ENCODE measurements at regions not wholly inside any gene's neighbourhood (a gene's known extent, or its start where the extent isn't known, plus 50 kb on each side); places are given as distances from the start of the nearest gene placed in this dataset.

GRCh38 chr13:33723365-33723764, 94.6 kb upstream of the RFC3 start:
- Histone ChIP-seq H3K4me3 (no peak overlapping the region), H3K4me1 (replicated peaks in 1 of 2) (peaks cover 3 to 8% of the 10 kb centered on the region in 2 donors), H3K27ac (no peak overlapping the region)
- in situ Hi-C loops (cut with MboI; ENCODE audit: low pct_unique_long_range_greater_than_20kb in 2 of 9, low sequenced_read_pairs in 9 of 9, unreplicated experiment in 9 of 9), result loop anchor here in 1 of 9 experiments (25.0 kb wide), 1 partner anchor 161 kb away; no protein-coding TSS in a partner anchor
- ATAC-seq (replicated peaks in 6 of 8), result peak in 2 of 8 experiments; percentile 8 to 23

- Histone ChIP-seq H3K27ac (no peak overlapping the region), H3K4me1 (replicated peaks in 1 of 2) (peaks cover 3 to 8% of the 10 kb centered on the region in 2 donors), H3K4me3 (no peak overlapping the region)
- 0 to 11% (median 0%) methylated on average over 1 to 4 of the region's 4 CpGs; no CpG with 5 or more reads in 1 of the 10 experiments for WGBS, 10 experiments
- in situ Hi-C loops (cut with MboI; ENCODE audit: low pct_unique_long_range_greater_than_20kb in 2 of 9, low sequenced_read_pairs in 9 of 9, unreplicated experiment in 9 of 9), result loop anchor here in 1 of 9 experiments (25.0 kb wide), 1 partner anchor 162 kb away; no protein-coding TSS in a partner anchor
- ATAC-seq (replicated peaks in 6 of 8), result peak; percentile 65 to 99 (median 96)
Observed at GRCh38 chr13:33723772-33724435, 94.0 kb upstream of the RFC3 start.

- Histone ChIP-seq H3K27ac (no peak overlapping the region), H3K4me3 (no peak overlapping the region), H3K4me1 (replicated peaks in 1 of 2) (peaks cover 3 to 8% of the 10 kb centered on the region in 2 donors)
- in situ Hi-C loops (cut with MboI; ENCODE audit: low pct_unique_long_range_greater_than_20kb in 2 of 9, low sequenced_read_pairs in 9 of 9, unreplicated experiment in 9 of 9), result no loop called here
- WGBS, 10 experiments, result 80 to 100% (median 100%) methylated on average over 1 to 2 of the region's 2 CpGs; no CpG with 5 or more reads in 2 of the 10 experiments
- no peak for ATAC-seq (replicated peaks in 6 of 8)
Observed at GRCh38 chr13:33725340-33725739, 92.6 kb upstream of the RFC3 start.

- Histone ChIP-seq H3K4me3 (no peak overlapping the region), H3K27ac (no peak overlapping the region), H3K4me1 (replicated peaks in 1 of 2) (peaks cover 0 to 8% of the 10 kb centered on the region in 2 donors)
- no peak for ATAC-seq (replicated peaks in 6 of 8)
- in situ Hi-C loops (cut with MboI; ENCODE audit: low pct_unique_long_range_greater_than_20kb in 2 of 9, low sequenced_read_pairs in 9 of 9, unreplicated experiment in 9 of 9), result no loop called here
- 57 to 100% (median 79%) methylated on average over 1 to 4 of the region's 4 CpGs for WGBS, 10 experiments
Observed at GRCh38 chr13:33727297-33728083, 90.5 kb upstream of the RFC3 start.

- H3K27ac ChIP-seq, result no peak overlapping the region
- in situ Hi-C loops (cut with MboI; ENCODE audit: low pct_unique_long_range_greater_than_20kb in 2 of 9, low sequenced_read_pairs in 9 of 9, unreplicated experiment in 9 of 9), result no loop called here
- ATAC-seq (replicated peaks in 6 of 8), result peak in 3 of 8 experiments; percentile 11 to 28 (median 12)
- H3K4me3 ChIP-seq, result no peak overlapping the region
- peaks cover 0 to 7% of the 10 kb centered on the region in 2 donors for H3K4me1 ChIP-seq (replicated peaks in 1 of 2)
- 62 to 100% (median 84%) methylated on average over 2 to 7 of the region's 7 CpGs for WGBS, 10 experiments
Observed at GRCh38 chr13:33728271-33729037, 89.5 kb upstream of the RFC3 start.

GRCh38 chr13:33730147-33730546, 87.8 kb upstream of the RFC3 start:
- Histone ChIP-seq H3K4me3 (no peak overlapping the region), H3K4me1 (replicated peaks in 1 of 2) (no peaks in the 10 kb centered on the region), H3K27ac (no peak overlapping the region)
- in situ Hi-C loops (cut with MboI; ENCODE audit: low pct_unique_long_range_greater_than_20kb in 2 of 9, low sequenced_read_pairs in 9 of 9, unreplicated experiment in 9 of 9), result no loop called here
- WGBS, 10 experiments, result 100% methylated on average over 1 of the region's 1 CpG; no CpG with 5 or more reads in 9 of the 10 experiments
- ATAC-seq (replicated peaks in 6 of 8), result no peak

- in situ Hi-C loops (cut with MboI; ENCODE audit: low pct_unique_long_range_greater_than_20kb in 2 of 9, low sequenced_read_pairs in 9 of 9, unreplicated experiment in 9 of 9), result no loop called here
- no peak overlapping the region for H3K4me3 ChIP-seq
- no peaks in the 10 kb centered on the region for H3K4me1 ChIP-seq (replicated peaks in 1 of 2)
- 58 to 100% (median 96%) methylated on average over 1 to 5 of the region's 5 CpGs; no CpG with 5 or more reads in 3 of the 10 experiments for WGBS, 10 experiments
- no peak for ATAC-seq (replicated peaks in 6 of 8)
- H3K27ac ChIP-seq, result no peak overlapping the region
Observed at GRCh38 chr13:33730619-33731018, 87.3 kb upstream of the RFC3 start.

- in situ Hi-C loops (cut with MboI; ENCODE audit: low pct_unique_long_range_greater_than_20kb in 2 of 9, low sequenced_read_pairs in 9 of 9, unreplicated experiment in 9 of 9), result no loop called here
- 33 to 100% (median 100%) methylated on average over 1 of the region's 1 CpG; no CpG with 5 or more reads in 6 of the 10 experiments for WGBS, 10 experiments
- H3K27ac ChIP-seq, result no peak overlapping the region
- H3K4me3 ChIP-seq, result no peak overlapping the region
- no peak for ATAC-seq (replicated peaks in 6 of 8)
- H3K4me1 ChIP-seq (replicated peaks in 1 of 2), result no peaks in the 10 kb centered on the region
Observed at GRCh38 chr13:33735276-33735675, 82.7 kb upstream of the RFC3 start.

GRCh38 chr13:33739254-33739653, 78.7 kb upstream of the RFC3 start:
- ATAC-seq (replicated peaks in 6 of 8), result no peak

GRCh38 chr13:33740134-33740538, 77.8 kb upstream of the RFC3 start:
- in situ Hi-C loops (cut with MboI; ENCODE audit: low pct_unique_long_range_greater_than_20kb in 2 of 9, low sequenced_read_pairs in 9 of 9, unreplicated experiment in 9 of 9), result no loop called here
- 16 to 89% (median 52%) methylated on average over 1 to 2 of the region's 2 CpGs; no CpG with 5 or more reads in 1 of the 10 experiments for WGBS, 10 experiments
- Histone ChIP-seq H3K4me3 (no peak overlapping the region), H3K4me1 (replicated peaks in 1 of 2) (no peaks in the 10 kb centered on the region), H3K27ac (no peak overlapping the region)
- peak in 4 of 8 experiments; percentile 28 to 45 (median 36) for ATAC-seq (replicated peaks in 6 of 8)

More at GRCh38 chr13:33739254-33739653, 78.7 kb upstream of the RFC3 start:
- Histone ChIP-seq H3K4me1 (replicated peaks in 1 of 2) (no peaks in the 10 kb centered on the region), H3K4me3 (no peak overlapping the region), H3K27ac (no peak overlapping the region)
- 73 to 100% (median 87%) methylated on average over 2 to 4 of the region's 4 CpGs; no CpG with 5 or more reads in 1 of the 10 experiments for WGBS, 10 experiments
- in situ Hi-C loops (cut with MboI; ENCODE audit: low pct_unique_long_range_greater_than_20kb in 2 of 9, low sequenced_read_pairs in 9 of 9, unreplicated experiment in 9 of 9), result no loop called here

GRCh38 chr13:33742321-33742720, 75.6 kb upstream of the RFC3 start:
- ATAC-seq (replicated peaks in 6 of 8), result no peak
- Histone ChIP-seq H3K4me3 (no peak overlapping the region), H3K4me1 (replicated peaks in 1 of 2) (no peaks in the 10 kb centered on the region), H3K27ac (no peak overlapping the region)
- WGBS, 10 experiments, result 20 to 100% (median 94%) methylated on average over 1 to 4 of the region's 4 CpGs; no CpG with 5 or more reads in 1 of the 10 experiments
- in situ Hi-C loops (cut with MboI; ENCODE audit: low pct_unique_long_range_greater_than_20kb in 2 of 9, low sequenced_read_pairs in 9 of 9, unreplicated experiment in 9 of 9), result no loop called here

GRCh38 chr13:33743438-33744368, 74.2 kb upstream of the RFC3 start:
- in situ Hi-C loops (cut with MboI; ENCODE audit: low pct_unique_long_range_greater_than_20kb in 2 of 9, low sequenced_read_pairs in 9 of 9, unreplicated experiment in 9 of 9), result no loop called here
- Histone ChIP-seq H3K4me1 (replicated peaks in 1 of 2) (no peaks in the 10 kb centered on the region), H3K4me3 (no peak overlapping the region), H3K27ac (no peak overlapping the region)
- 60 to 100% (median 78%) methylated on average over 1 to 6 of the region's 6 CpGs; no CpG with 5 or more reads in 1 of the 10 experiments for WGBS, 10 experiments
- no peak for ATAC-seq (replicated peaks in 6 of 8)

Measured in motor neuron (in vitro differentiated cells).